Medulla oblongata (tissue), 1 donor: ENCODE measurements at regions not wholly inside any gene's neighbourhood (a gene's known extent, or its start where the extent isn't known, plus 50 kb on each side); places are given as distances from the start of the nearest gene placed in this dataset.

ENCODE experiments used
- DNase-seq: peaks from one replicate; pipeline ENCODE4 v3.0.0-alpha.2; 2015; ENCODE audit errors: extremely low spot score

DNA sequence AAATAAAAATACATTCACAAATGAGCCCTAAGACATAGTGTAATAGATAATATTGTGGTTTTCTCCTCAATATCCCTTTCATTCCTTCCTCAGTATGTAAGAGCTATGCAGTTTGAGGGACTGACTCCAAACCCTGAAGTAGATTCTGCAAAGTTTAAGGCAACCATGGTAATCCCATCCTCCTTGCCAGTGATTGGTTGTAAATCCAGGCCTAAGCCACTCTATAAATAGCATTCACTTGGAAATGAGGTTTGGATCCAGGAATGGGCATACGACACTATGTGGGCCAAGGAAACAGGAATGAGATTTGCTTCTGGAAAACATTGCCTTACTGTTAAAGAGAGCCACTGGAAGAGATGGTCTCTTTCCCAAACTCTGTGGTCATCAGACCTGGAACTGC, 468.7 kb upstream of the SOX5 start:
- no peak for DNase-seq

DNA sequence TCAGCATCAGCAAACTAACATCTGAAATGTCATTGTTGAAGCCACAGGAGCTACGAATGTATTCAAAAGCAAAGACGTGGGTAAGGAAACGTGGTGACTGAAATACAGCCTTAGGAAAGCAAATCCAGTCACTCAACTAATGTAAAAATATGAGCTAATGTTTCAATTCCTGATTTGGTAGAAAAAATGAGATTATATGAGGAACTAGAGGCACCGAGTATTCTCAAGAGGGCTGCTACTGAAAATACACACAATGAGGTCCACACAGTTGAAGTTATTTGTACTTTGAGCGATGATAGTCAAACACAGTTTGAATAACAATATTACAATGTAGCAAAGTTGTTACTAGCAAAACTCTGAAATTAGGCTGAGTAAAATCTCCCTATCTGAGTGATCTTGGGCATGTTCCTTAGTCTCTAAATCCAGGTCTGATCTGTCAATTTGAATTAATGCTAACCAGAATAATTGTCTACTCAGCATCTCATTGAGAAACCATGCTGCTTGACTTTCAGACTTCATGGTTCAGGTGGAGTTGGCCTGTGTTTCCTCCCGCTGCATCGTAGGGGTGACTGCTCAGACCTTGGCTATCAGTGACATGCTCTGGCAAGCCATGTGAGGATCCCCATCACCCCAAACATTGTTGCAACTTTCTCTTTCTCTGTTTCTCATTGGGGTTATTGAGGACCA, 467.1 kb upstream of the SOX5 start:
- DNase-seq, result no peak

DNA sequence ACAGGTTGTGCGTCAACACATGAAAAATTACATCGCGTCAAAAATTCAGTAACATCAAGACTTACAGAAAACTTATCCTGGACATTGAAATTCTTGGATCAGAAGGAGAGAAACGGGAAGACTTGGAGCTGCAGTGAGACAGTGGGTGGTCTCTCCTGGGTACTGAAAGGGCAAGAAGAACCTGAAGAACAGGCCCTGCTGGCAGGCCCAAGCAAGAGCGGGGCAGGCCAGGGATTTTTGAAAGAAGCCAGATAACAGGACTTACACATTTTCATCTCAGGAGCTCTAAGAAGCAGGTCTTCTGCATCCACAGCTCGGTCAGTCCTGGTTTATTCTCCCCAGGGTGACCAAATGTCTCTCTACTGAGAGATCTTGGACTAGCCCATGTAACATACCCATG, 466.5 kb upstream of the SOX5 start:
- DNase-seq, result no peak

DNA sequence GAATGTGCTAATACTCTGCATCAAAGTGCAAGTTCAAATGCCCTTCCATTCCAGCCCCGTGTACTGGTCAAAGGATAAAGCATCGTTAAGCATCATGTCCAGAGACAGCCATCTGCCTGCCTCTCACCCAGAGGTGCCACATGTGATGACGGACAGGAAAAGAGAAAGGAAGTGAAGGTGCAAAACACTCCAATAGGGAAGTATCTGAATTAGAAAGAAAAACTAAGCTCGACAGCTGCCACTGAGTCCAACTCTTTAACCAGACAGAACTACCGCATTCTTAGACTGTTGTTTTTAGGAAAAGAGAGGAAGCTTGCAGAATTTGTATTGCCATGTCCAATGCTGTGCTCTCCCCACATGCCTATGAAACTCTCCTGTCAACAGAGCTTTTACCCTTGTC, 465.0 kb upstream of the SOX5 start:
- DNase-seq, result no peak

DNA sequence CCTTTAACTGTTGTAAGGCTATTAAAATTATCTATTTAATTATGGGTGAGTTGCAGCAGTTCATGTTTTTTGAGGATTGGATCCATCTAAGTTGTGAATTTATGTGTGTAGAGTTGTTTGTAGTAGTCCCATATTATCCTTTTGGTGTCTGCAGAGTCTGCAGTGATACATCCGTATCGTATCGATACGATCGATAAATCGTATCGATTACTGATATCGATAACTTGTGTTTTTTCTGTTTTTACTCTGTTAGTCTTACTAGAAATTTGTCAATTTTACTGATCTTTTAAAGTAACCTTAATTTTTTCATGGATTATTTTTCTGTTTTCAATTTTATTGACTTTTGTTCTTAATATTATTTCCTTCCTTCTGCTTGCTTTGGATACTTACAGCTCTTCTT, 462.5 kb upstream of the SOX5 start:
- no peak for DNase-seq

DNA sequence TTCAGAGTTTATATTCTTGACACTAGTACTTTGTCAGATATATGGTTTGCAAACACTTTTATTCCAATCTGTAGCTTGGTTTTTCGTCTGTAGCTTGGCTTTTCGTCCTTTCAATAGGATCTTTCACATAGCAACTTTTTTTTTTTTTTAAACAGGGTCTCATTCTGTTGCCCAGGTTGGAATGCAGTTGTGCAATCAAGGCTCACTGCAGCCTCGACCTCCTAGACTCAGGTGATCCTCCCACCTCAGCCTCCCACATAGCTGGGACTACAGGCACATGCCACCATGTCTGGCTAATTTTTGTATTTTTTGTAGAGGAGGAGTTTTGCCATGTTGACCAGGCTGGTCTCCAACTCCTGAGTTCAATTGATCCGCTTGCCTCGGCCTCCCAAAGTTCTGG, 460.4 kb upstream of the SOX5 start:
- DNase-seq, result no peak

DNA sequence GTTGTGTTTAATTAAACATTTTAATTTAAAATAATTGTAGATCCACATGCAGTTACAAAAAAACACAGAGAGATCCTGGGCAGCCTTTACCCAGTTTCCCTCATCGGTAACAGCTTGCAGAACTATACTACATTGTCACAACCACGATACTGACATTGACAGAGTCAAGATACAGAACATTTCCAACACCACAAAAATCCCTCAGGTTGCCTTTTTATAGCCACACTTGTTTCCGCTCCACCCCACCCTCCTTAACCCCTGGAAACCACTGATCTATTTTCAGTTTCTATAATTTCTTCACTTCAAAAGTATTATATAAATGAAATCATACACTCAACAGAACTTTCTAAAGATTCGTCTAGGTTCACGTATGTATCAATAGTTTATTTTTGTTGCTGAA, 458.8 kb upstream of the SOX5 start:
- DNase-seq, result no peak

DNA sequence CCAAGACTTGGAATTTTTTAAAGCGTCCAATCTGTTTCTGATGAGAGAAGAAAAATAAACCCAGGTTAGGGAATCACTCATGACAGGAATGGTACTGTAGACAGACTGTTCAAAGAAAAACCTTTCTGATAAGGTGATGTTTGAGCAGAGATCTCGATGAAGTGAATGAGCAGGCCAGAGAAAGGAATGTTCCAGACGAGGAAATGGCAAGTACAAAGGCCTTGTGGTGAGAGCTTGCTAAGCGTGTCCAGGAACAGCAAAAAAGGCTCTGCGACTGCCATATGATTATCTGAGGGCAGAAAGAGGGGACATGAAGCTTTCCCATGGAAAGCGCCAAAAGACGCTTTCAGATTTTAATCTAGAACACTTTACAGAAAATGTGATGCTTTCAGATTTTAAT, 458.4 kb upstream of the SOX5 start:
- no peak for DNase-seq

DNA sequence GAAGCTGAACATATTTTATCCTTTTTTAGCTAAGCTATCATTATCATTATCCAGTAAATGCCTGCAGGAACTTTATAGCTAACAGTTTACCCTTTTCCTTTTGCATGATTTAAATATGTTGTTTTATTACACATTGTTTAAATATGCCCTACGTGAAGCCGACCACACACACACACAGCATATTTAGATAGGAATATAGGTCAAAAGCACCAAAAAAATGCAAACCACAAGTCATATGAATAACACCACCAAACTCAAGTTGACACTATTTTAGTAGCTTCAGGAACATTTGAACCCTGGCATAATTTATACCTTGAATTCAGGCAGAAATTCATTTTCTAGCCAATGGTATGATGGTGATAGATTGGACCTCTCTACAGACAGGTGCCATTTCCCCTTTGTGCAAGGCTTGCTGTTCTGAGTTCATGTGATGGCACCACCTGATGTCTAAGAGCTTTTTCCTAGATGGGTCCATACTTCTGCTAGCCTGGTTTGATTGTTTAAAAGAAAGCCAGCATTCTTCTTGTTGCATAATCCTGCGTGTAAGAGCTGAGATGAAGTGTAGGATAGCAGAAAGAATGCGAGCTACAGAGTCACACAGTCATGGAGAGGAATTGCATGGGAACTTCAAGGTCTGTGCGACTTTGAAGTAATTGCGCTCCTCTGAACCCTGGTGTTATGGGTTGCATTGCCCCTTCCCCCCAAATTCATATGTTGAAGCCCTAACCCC, 454.8 kb upstream of the SOX5 start:
- DNase-seq, result no peak

DNA sequence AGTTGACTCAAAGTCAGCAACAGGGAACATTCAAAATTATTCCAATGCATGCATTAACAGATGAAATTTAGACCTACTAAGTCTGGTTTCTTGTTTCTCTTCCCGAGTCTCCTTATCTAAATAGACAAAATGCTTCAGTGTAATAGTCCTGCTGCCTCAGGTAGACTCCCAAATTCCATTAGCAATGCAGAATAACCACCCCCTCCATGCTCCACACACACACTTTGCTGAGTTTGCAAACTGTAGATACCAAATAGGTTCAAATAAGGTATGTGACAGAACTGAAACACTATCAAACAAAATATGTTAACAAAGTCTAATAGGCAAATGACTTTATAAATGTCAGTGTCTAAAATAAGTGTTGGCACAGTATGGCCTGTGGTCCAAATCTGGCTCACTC, 451.1 kb upstream of the SOX5 start:
- no peak for DNase-seq

DNA sequence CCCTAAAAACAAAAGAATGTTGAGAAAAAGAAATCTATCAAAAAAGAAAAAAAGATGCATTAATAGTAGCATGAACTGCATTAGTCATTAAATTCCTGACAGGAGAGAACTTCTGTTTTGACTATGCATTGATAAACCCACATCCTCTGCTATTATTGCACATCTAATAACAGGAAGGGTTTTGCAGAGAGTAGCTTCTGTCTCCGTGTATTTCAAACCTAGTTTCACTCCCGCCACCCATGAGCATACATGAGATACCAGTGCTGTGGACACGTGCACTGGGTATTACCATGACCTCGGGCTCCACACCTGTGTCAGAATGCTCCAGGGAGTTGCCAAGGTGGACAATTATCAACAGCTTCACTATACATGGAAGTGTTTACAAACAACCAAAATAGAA, 449.1 kb upstream of the SOX5 start:
- no peak for DNase-seq

DNA sequence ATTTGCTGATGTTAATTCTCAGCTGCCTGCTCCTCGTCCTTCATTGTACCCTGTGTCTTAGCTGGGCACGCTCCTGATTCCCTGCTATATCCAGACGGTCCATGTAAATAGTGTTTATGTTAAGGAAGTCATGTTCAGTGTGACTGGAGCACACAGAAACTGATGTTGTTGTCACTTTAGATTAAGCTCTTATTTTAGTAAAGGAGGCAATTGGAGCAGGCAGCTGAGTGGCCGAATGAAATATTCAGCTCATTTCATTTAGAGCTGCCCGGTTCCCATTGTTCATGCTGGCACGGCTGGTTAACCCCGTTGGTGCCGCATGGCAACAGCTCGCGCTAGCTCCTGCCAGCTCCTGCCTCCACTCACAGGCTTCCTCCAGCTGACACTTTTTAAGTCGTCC, 446.8 kb upstream of the SOX5 start:
- peak; percentile 33 for DNase-seq

DNA sequence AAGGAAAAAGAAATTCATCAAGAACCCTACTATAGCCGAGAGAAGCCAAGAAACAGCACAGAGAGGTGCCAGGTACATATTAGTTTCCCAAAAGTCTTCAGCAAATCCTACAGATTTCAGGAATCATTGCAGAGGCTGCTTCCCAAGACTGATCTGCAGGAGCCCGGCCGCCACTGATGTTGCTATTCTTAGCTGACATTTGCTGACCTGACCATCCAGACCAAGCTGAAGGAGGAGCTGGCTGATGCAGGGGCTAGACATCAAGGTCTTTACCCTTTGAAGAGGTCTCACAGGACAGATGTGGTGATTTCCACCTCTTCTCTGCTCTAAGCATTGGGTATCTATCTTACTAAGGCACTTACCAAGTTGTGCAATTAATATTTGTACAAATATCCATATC, 444.8 kb upstream of the SOX5 start:
- no peak for DNase-seq

DNA sequence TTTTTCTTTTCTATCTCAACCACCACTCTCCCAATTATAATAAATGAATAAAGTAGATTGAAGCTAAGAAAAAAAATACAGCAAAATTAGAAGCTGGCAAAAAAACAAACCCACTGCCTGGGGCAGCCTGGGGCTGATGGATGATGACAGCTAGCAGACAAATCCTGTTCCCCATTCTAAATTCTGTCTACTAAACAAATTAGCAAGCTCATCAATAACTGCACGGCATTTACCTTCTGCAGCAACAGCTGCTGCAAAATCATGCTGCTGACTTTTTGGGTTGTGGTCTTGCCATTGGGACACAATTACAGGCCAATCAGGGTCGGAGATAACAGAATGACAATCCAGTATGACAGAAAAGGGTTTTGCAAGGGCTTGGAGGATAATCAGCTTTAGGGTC, 443.6 kb upstream of the SOX5 start:
- DNase-seq, result no peak

DNA sequence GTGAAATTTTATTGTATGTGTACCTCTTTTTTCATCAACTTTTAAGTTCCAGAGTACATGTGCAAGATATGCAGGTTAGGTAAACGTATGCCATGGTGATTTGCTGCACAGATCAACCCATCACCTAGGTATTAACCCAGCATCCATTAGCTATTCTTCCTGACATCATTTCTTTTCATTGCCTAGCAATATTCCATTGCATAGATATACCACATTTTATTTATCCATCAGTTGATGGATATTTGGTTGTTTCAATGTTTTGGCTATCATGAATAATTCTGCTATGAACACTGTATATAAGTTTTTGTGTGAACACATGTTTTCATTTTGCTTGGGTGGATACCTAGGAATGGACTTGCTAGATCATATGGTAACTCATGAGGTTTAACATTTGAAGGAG, 439.9 kb upstream of the SOX5 start:
- DNase-seq, result no peak

DNA sequence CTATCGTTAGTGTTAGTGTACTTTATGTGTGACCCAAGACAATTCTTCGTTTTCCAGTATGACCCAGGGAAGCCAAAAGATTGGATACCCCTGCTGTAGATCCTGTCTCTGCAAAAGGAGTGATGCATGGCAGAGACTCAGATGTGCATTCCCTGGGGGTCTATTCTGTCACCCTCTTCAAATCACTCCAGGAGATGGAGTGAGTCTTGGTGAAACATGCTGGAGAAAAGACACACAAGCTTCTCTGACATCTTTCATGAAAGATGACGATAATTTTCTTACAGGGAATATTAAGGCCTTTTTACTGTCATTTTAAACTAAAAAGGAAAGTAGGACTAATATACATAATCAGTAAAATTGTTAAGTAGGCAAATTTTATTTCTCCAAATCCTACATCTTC, 437.9 kb upstream of the SOX5 start:
- no peak for DNase-seq

DNA sequence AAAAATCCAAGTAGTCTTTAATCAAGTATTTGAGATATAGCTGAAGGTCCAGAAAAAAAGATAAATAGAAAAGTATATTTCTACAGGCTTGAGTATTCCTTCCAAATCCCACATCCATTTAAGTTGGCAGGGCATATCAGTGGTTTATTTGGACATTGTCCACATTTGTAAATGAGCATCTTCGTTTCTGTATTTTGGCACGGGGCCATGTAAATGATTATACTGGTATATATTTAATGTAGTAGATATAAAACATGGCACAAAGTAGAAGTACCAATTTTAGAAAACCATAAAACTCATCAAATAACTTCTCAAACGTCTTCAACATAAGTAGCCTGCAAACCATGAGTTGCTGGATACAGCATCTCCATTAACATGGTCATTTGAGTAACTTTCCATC, 437.4 kb upstream of the SOX5 start:
- no peak for DNase-seq

DNA sequence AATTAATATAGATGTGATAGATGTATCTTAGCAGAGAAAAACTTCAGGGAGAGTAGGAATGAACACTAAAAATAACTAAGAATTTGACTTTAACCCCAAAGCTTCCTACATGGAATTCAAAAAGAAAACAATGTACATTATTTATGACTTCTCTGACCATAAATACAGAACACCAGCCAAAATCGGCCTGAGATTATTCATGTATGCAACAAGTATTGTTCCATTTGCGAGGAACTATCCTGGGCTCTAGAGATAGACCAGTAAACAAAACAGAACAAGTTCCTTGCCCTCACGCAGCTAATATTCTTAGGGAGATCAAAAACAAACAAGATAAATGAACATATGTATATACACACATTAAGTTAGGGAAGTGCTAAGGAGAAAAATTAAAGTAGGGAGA, 432.3 kb upstream of the SOX5 start:
- no peak for DNase-seq

DNA sequence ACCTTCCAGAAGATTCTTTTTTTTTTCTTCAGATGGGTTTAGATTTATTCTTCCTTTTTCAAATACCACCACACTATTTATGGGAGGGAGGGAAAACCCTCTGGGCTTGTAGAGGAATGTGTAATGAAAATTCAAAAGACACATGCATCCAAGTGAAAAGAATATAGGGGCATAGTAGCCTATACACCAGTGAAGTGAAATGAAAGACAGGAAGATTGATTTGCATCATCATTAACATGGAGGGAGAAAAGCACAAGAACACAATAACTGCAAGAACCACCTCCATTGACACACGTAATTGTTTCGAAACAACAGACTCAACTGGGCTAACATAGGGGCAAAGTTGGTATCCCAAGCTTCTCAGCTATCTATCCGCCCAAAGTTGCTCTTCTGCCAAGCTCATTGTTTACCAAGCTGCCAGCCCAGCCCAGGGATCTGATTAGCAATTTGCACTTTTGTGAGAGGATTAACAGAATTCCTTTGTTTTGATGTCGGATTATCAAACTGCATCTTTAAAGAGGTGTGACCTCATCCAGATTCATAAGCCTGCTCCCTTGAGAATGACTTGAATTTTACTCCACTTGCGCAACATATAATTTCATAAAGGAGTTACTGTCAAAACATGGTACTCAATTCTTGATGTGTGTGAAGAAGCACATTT, 430.5 kb upstream of the SOX5 start:
- DNase-seq, result no peak

DNA sequence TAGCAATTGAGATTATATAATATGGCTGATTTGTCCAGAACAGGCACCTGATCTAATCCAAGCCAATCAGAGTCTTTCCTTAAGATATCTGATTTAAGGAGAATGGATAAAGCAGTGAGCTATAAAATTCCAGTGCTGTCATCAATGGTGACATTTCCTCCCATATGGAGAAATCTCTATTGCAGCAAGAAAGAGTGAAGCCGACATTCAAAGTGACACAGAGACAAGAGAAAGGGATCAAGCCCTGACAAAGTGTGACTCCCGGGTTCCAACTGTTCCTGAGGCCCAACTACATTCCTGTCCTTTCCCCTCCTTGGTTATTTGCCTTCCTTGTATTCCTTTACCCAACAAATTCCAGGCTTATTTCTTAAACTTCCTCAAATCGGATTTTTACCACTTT, 430.0 kb upstream of the SOX5 start:
- no peak for DNase-seq

DNA sequence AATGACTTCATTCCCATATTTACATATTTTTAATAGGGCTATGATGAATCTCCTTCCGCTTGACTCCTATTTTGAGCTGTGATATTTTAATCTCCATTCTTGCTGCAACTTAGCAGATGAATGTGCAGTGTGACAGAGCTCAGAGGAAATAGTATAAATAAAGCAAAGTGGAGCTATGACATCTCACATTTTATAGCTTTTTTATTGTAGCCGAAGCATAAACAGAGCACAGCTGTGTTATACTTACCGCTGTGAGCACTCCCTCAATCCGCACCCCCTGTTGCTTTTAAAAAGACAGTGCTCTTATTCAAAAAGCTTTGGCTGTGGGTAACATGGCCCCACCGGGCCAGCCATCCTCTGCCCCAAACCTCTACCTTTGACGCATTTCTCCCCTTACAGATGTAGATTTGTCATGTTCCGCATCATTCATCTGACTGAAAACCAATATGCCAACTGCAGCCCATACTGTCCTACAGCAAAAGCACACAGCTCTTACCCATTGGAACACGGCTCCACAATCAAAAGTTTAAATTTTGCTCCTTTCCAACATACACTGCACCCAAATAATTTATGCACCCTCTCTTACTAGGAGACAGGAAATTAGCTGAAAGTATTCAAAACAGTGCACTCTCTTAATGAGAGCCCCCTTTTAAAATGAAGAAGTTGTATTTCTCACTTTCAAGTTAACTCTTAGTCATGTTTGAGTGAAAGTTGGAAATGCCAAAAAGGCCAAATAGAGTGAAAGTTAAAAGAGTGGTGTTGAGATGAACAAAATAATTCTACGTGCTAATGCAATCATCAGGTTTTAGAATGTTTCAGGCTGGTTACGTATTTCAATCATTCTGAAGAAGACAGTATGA, 429.3 kb upstream of the SOX5 start:
- DNase-seq, result no peak

DNA sequence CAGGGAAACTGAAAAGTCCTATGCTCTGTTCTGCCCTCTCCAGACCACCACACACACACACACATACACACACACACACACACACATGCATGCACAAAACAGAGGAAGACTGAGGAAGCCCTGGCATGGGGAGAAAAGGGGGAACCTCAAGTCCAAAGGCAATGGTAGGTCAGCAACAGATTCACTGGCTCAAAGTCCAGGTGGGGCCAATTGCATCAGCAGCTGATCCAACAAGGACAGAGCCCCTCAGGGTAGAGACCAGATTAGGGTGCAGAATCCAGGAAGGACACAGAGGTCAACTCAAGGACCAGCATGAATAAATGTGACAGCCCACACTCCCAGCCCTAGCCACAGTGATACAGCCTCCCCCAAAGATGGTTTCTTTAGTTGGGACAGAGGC, 425.0 kb upstream of the SOX5 start:
- no peak for DNase-seq
